GM19468 (cell line): ENCODE measurements at regions not wholly inside any gene's neighbourhood (a gene's known extent, or its start where the extent isn't known, plus 50 kb on each side); places are given as distances from the start of the nearest gene placed in this dataset.

Source experiments
- ATAC-seq: cut with Tn5 transposase; IDR thresholded peaks from one replicate; pipeline ENCODE4 v1.9.1; 2021; ENCODE audit warnings: mild to moderate bottlenecking, moderate library complexity, moderate number of reproducible peaks; ENCODE audit not compliant: unreplicated experiment; ENCODE audit errors: extremely low read depth

- no peak for ATAC-seq
Observed at GRCh38 chr5:7190712-7191250, 205.2 kb upstream of the ADCY2 start.

GRCh38 chr5:7192016-7192415 lies 203.9 kb upstream of the ADCY2 start:
- ATAC-seq = no peak

DNA sequence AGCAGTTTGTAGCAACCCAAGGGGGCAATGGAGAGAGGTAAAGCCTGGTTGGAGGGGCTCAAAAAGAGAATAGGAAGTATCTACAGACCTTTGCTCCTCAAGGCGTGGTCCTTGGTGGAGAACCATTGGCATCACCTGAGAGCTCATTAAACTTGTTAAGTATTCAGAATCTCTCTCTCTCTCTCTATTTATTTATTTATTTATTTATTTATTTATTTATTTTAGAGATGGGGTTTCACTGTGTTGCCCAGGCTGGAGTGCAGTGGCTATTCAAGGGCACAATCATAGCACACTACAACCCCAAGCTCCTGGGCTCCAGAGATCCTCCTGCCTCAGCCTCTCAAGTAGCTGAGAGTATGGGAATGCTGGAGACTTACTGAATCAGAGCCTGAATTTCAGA lies 193.1 kb upstream of the ADCY2 start:
- ATAC-seq = no peak

DNA sequence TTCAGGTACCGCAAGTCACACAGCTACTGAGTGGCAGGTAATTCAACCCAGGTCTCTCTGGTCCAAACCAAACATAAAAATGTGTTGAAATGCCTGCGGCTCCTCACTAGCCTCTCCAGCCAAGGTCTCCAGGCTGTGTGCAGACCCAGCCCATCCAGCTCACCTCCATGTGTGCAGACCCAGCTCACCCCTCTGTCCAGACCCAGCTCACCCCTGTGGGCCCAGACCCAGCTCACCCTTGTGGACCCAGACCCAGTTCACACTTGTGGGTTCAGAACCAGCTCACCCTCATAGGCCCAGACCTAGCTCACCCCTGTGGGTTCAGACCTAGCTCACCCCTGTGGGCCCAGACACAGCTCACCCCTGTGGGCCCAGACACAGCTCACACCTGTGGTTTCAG lies 188.0 kb upstream of the ADCY2 start:
- no peak for ATAC-seq

- no peak for ATAC-seq
Observed at GRCh38 chr5:7208938-7209337, 187.0 kb upstream of the ADCY2 start.

DNA sequence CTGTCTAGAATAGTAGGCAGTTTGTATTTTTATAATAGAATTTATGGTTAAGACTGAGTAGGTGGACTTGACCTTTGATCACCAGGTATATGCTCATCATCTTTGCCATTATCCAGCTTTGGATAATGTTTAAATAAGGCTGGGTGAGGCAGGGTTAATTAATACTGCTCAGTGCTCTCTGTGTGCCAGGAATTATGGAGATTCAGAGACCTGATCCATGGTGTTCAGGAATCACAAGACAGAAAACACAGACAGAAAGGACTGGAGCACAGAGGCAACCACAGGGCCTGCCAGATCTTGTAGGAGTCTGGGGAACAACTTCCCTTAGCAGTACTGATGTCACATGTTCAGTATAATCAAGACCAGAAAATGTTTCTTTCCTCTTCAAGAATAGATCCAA lies 186.3 kb upstream of the ADCY2 start:
- ATAC-seq = no peak

- no peak for ATAC-seq
Observed at GRCh38 chr5:7210549-7210948, 185.4 kb upstream of the ADCY2 start.

DNA sequence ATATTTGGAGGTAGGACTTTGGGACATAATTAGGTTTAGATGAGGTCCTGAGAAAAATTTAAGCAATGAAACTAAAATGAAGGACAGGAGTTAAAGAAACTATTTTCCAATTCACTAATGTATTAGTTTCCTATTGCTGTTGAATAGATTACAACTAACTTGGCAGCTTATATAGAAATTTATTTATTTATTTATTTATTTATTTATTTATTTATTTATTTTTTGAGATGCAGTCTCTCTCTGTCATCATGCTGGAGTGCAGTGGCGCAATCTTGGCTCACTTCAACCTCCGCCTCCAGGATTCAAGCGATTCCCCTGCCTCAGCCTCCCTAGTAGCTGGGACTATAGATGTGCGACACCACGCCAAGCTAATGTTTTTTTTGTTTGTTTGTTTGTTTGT lies 182.4 kb upstream of the ADCY2 start:
- no peak for ATAC-seq

DNA sequence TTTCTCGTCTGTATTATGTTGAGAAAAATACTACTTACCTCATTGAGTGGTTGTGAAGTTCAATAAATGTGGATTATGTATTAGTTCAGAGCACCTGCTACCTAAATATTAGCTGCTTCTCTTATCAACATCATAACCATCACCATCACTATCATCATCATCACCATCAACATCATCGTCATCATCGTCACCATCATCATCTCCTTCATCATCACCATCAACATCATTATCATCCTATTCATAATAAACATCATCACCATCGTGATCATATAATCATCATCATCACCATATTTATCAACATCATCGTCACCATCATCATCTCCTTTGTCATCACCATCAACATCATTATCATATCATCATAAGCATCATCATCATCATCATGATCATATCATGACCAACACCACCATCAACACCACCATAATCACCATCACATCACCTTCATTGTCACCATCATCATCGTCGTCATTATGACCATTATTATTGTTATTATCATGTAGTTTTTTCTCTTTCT lies 181.0 kb upstream of the ADCY2 start:
- no peak for ATAC-seq

DNA sequence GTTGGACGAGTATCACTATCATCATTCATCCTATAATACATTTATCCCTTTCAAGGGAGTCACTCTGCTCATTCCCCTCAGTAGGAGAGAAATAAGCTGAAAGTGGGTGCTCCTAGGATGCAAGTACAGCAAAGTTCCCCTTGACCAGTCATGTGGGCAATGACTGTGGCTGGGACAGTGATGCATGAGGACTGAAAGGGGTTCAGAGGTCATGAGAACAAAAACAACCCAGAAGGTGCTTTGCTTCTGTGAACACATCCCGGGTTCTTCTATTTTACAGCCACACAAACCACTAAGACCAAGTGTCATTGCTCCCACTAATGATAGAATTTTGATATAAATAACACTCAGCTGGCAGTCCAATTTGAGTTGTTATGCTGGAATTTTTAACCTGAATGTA lies 177.8 kb upstream of the ADCY2 start:
- ATAC-seq = no peak

DNA sequence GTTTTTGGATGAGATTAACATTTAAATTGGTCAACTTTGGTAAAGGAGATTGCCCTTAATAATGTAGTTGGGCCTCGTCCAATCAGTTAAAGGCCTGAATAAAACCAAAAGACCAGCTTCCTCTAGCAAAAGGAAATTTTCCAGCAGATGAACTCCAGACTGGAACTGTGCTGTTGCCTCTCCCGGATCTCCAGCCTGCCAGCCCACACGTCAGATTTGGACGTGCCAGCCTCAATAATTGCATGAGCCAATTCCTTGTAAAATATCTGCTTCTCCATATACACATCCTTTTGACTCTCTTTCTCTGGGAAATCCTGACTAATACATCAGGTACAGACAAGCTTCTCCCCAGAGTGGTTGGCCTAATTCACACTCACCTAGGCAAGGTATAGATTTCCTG lies 175.8 kb upstream of the ADCY2 start:
- ATAC-seq = no peak

DNA sequence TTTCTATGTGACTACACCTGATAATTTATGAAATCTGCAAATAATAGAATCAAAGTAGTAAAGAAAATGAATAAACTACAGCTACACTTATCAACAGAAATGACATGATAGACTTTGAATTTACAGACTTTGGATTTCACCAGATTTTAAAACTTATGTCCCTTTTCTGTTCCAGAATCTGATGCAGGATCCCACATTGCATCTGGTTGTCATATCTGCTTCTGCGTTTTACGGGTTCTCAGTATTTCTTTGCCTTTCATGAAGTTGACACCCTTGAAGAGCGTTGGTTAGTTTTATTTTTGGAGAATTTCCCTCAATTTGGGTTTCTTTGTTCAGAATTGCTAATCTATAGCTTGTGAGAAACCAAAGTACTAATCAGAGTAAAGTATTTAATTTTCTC lies 174.9 kb upstream of the ADCY2 start:
- ATAC-seq = no peak

DNA sequence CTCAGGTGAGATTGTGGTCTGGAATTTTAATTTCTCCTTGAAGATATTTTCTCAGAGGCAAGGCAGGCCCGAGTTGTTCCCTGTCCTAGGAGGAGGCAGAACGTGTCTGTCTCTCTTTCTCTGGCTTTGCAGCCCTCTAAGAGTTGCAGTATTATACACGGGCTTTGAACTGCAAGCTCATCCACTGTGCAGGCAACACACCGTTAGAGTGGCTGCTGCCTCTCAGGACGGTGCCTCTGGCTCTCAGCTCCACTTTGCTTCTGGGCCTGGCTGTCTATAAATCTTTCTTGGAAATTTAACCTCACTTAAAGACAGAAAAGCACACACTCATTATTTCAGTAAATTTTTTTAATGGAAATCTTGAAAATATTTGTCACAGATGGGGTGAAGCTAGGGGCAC lies 170.1 kb upstream of the ADCY2 start:
- no peak for ATAC-seq

DNA sequence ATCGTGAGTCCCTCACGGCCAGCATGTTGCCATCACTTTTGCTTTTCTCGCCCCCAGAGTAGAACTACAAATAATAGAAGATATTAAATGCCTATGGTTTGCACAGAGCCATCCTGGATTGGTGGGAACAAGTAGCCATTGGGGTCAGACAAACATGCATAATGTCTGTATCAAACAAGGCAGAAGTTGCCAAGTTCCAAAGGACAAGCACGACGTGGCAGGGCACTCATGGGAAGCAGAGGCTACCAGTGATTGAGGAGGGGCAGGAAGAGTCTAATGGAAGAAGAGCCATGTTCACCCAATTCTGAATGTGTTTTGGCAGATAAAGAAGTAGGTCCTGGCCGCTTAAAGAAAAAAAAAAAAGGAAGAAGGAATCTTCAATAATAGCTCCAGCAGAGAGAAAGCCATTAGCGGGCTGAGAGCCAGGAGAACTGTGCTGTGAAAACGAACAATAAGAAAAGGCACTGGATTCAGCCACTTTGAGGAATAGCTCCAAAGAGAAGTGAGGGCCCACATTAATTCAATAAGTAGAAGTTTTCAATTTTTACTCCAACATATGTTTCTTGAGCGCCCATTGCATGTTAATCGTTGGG lies 153.7 kb upstream of the ADCY2 start:
- no peak for ATAC-seq

GRCh38 chr5:7244208-7244607 lies 151.7 kb upstream of the ADCY2 start:
- ATAC-seq = no peak

GRCh38 chr5:7245121-7245651 lies 150.8 kb upstream of the ADCY2 start:
- no peak for ATAC-seq

DNA sequence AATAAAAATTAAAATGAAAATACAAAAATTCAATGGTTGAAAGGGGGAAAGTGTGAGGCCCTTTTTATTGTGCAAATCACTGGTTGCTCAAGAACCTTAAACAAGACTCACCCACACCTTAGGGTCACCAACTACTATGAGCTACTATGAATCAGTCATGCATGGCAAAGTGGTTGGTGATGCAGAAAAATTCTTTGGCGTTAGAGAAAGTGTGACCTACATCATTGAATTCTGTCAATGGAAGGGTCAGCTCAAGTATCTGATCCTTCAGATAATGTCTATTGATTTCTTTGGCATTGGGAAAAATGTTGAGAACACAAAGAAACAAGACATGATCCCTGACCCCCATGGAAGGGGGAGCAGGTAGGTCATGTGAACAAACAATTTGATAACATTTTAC lies 149.7 kb upstream of the ADCY2 start:
- no peak for ATAC-seq

- no peak for ATAC-seq
Observed at GRCh38 chr5:7250004-7250403, 145.9 kb upstream of the ADCY2 start.

DNA sequence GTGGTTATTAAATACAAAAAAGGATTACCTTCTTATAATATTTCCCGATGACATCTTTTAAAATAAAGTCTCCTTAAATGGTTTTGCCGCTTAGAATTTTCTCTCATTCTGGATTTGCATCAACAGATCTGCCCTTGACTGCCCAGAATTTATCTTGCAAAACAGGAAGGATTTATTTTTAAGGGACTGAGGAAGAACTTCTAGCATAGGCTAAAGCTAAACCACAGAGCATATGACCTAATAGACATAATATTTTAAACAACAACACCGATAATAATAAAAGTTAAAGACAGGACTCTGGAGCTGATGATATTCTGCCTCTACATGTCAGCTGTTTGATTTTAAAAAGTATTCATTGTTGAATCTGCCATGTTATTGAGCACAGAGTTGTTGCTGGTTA lies 145.3 kb upstream of the ADCY2 start:
- ATAC-seq = no peak

DNA sequence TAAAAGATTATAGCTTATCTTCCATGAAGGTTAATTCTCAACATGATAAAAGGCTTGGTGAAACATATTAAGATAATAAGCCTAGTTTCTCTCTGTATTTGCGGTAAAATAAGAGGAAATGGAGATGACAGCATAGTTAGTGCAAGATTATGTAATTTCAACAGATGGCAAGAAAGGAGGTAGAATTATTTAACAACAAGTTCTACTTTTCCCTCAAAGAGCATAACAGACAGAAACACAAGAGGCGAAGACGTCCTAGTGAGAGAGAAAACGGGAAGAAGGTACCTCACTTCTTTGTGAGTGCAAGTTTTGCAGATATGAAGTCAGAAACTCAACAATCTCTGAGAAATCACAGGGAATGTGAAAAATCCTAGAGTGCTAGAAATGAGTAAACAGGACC lies 144.8 kb upstream of the ADCY2 start:
- no peak for ATAC-seq

DNA sequence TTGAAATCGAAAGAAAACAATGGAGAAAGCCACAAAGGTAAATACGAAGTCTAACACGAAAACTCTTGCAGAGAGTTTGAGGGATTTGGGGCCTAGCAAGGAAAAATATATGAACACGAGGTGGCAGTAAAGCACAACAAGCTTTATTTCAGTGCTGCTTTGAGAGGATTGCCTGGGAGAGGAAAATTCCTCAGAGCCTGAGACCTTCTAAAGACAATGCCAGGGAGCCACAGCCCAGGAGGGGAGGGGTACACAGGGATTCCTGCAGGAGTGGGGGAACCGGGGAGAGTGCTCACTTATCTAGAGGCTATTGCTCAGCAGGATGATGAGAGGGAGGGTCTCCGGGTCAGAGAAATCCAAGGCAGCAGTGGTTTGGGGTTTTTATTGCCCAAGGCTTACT lies 134.9 kb upstream of the ADCY2 start:
- ATAC-seq = no peak

- no peak for ATAC-seq
Observed at GRCh38 chr5:7261900-7262299, 134.0 kb upstream of the ADCY2 start.
